ENCODE measurements at regions not wholly inside any gene's neighbourhood (a gene's known extent, or its start where the extent isn't known, plus 50 kb on each side); places are given as distances from the start of the nearest gene placed in this dataset.
"Not testable (repeated sequence)": the region's sequence is repeated elsewhere in the genome, so short reads cannot be mapped to it uniquely, and the experiment has no call there.

- no peak overlapping the region for H3K27ac ChIP-seq (ENCODE audit: low read depth, low read length)
- no peaks in the 10 kb centered on the region for H3K9me3 ChIP-seq (ENCODE audit: control insufficient read depth, low read length)
- Mint-ChIP-seq H3K4me1 (no peaks in the 10 kb centered on the region), H3K27ac (no peak overlapping the region), H3K4me3 (no peak overlapping the region), H3K36me3 (ENCODE audit: low read depth) (no peaks in the 10 kb centered on the region), H3K9me3 (peaks cover 53% of the 10 kb centered on the region), H3K27me3 (ENCODE audit: insufficient read depth) (no peaks in the 10 kb centered on the region)
- H3K27me3 ChIP-seq (ENCODE audit: control insufficient read depth, insufficient read depth, low read length, poor library complexity, severe bottlenecking): no peaks in the 10 kb centered on the region
- 76% methylated on average over 2 of the region's 3 CpGs; no CpG with 5 or more reads in 1 of the 2 experiments for WGBS, 2 experiments (ENCODE audit: insufficient coverage in 1 of 2, insufficient read length in 1 of 2)
- TF ChIP-seq CTCF (conservative IDR thresholded peaks at IDR 0.05): peak; percentile 72
- DNase-seq: peak; percentile 36
- no peak overlapping the region for H3K4me3 ChIP-seq (ENCODE audit: low read length)
- H3K36me3 ChIP-seq (ENCODE audit: control insufficient read depth, insufficient read depth, low read length): no peaks in the 10 kb centered on the region
- no peak overlapping the region for H3K9ac ChIP-seq (ENCODE audit: extremely low read depth, low read length, poor library complexity, severe bottlenecking)
- H3K4me1 ChIP-seq (ENCODE audit: control insufficient read depth, insufficient read depth, low read length): no peaks in the 10 kb centered on the region
These were observed 53.9 kb upstream of the HEPH start for GRCh38 chrX:66110112-66110511.

GRCh38 chrX:66107860-66108259 lies 56.2 kb upstream of the HEPH start:
- H3K36me3 Mint-ChIP-seq (ENCODE audit: low read depth); H3K4me1 ChIP-seq (ENCODE audit: control insufficient read depth, insufficient read depth, low read length); H3K9me3 ChIP-seq (ENCODE audit: control insufficient read depth, low read length); H3K36me3 ChIP-seq (ENCODE audit: control insufficient read depth, insufficient read depth, low read length); DNase-seq; H3K27ac Mint-ChIP-seq; H3K4me3 ChIP-seq (ENCODE audit: low read length); H3K27ac ChIP-seq (ENCODE audit: low read depth, low read length); H3K9ac ChIP-seq (ENCODE audit: extremely low read depth, low read length, poor library complexity, severe bottlenecking); H3K27me3 Mint-ChIP-seq (ENCODE audit: insufficient read depth); H3K4me3 Mint-ChIP-seq; H3K27me3 ChIP-seq (ENCODE audit: control insufficient read depth, insufficient read depth, low read length, poor library complexity, severe bottlenecking); H3K4me1 Mint-ChIP-seq: not testable (repeated sequence)
- peaks cover 72% of the 10 kb centered on the region for H3K9me3 Mint-ChIP-seq
- WGBS, 2 experiments (ENCODE audit: insufficient coverage in 1 of 2, insufficient read length in 1 of 2): 77% methylated on average over 4 of the region's 4 CpGs; no CpG with 5 or more reads in 1 of the 2 experiments

- 50% methylated on average over 1 of the region's 3 CpGs; no CpG with 5 or more reads in 1 of the 2 experiments for WGBS, 2 experiments (ENCODE audit: insufficient coverage in 1 of 2, insufficient read length in 1 of 2)
- peaks cover 66% of the 10 kb centered on the region for H3K9me3 Mint-ChIP-seq
- not testable (repeated sequence) for H3K9ac ChIP-seq (ENCODE audit: extremely low read depth, low read length, poor library complexity, severe bottlenecking); H3K27me3 Mint-ChIP-seq (ENCODE audit: insufficient read depth); H3K9me3 ChIP-seq (ENCODE audit: control insufficient read depth, low read length); H3K36me3 ChIP-seq (ENCODE audit: control insufficient read depth, insufficient read depth, low read length); H3K36me3 Mint-ChIP-seq (ENCODE audit: low read depth); H3K4me3 ChIP-seq (ENCODE audit: low read length); H3K4me3 Mint-ChIP-seq; H3K4me1 ChIP-seq (ENCODE audit: control insufficient read depth, insufficient read depth, low read length); H3K4me1 Mint-ChIP-seq; H3K27ac Mint-ChIP-seq; DNase-seq; H3K27ac ChIP-seq (ENCODE audit: low read depth, low read length); H3K27me3 ChIP-seq (ENCODE audit: control insufficient read depth, insufficient read depth, low read length, poor library complexity, severe bottlenecking)
These were observed 61.6 kb upstream of the HEPH start for GRCh38 chrX:66102398-66102797.

- Mint-ChIP-seq H3K36me3 (ENCODE audit: low read depth) (no peaks in the 10 kb centered on the region), H3K4me1 (no peaks in the 10 kb centered on the region), H3K27me3 (ENCODE audit: insufficient read depth) (no peaks in the 10 kb centered on the region), H3K9me3 (peaks cover 64% of the 10 kb centered on the region), H3K27ac (no peak overlapping the region), H3K4me3 (no peak overlapping the region)
- 93 to 100% methylated on average over 1 of the region's 2 CpGs for WGBS, 2 experiments (ENCODE audit: insufficient coverage in 1 of 2, insufficient read length in 1 of 2)
- Histone ChIP-seq H3K4me1 (ENCODE audit: control insufficient read depth, insufficient read depth, low read length) (no peaks in the 10 kb centered on the region), H3K4me3 (ENCODE audit: low read length) (no peak overlapping the region), H3K36me3 (ENCODE audit: control insufficient read depth, insufficient read depth, low read length) (no peaks in the 10 kb centered on the region), H3K9ac (ENCODE audit: extremely low read depth, low read length, poor library complexity, severe bottlenecking) (no peak overlapping the region), H3K9me3 (ENCODE audit: control insufficient read depth, low read length) (no peaks in the 10 kb centered on the region), H3K27me3 (ENCODE audit: control insufficient read depth, insufficient read depth, low read length, poor library complexity, severe bottlenecking) (no peaks in the 10 kb centered on the region), H3K27ac (ENCODE audit: low read depth, low read length) (no peak overlapping the region)
- DNase-seq: no peak
- no peak for TF ChIP-seq CTCF (conservative IDR thresholded peaks at IDR 0.05)
These were observed 58.3 kb upstream of the VSIG4 start for GRCh38 chrX:66098162-66098561.

- not testable (repeated sequence) for H3K36me3 ChIP-seq (ENCODE audit: control insufficient read depth, insufficient read depth, low read length); H3K4me3 ChIP-seq (ENCODE audit: low read length); DNase-seq; H3K27ac Mint-ChIP-seq; H3K27ac ChIP-seq (ENCODE audit: low read depth, low read length); H3K27me3 ChIP-seq (ENCODE audit: control insufficient read depth, insufficient read depth, low read length, poor library complexity, severe bottlenecking); H3K4me1 ChIP-seq (ENCODE audit: control insufficient read depth, insufficient read depth, low read length); H3K36me3 Mint-ChIP-seq (ENCODE audit: low read depth); H3K9ac ChIP-seq (ENCODE audit: extremely low read depth, low read length, poor library complexity, severe bottlenecking); H3K27me3 Mint-ChIP-seq (ENCODE audit: insufficient read depth); H3K9me3 ChIP-seq (ENCODE audit: control insufficient read depth, low read length); H3K4me1 Mint-ChIP-seq; H3K4me3 Mint-ChIP-seq
- H3K9me3 Mint-ChIP-seq: peaks cover 69% of the 10 kb centered on the region
- WGBS, 2 experiments (ENCODE audit: insufficient coverage in 1 of 2, insufficient read length in 1 of 2): no CpG with 5 or more reads among the region's 16 CpGs
These were observed 57.1 kb upstream of the VSIG4 start for GRCh38 chrX:66096987-66097386.

- not testable (repeated sequence) for H3K27me3 ChIP-seq (ENCODE audit: control insufficient read depth, insufficient read depth, low read length, poor library complexity, severe bottlenecking); H3K36me3 Mint-ChIP-seq (ENCODE audit: low read depth); H3K4me1 Mint-ChIP-seq
These were observed 50.1 kb upstream of the VSIG4 start for GRCh38 chrX:66090004-66090403.

More at GRCh38 chrX:66090004-66090403, 50.1 kb upstream of the VSIG4 start:
- H3K9ac ChIP-seq (ENCODE audit: extremely low read depth, low read length, poor library complexity, severe bottlenecking); H3K27ac Mint-ChIP-seq; H3K36me3 ChIP-seq (ENCODE audit: control insufficient read depth, insufficient read depth, low read length); H3K9me3 ChIP-seq (ENCODE audit: control insufficient read depth, low read length); H3K4me3 ChIP-seq (ENCODE audit: low read length); DNase-seq; H3K4me1 ChIP-seq (ENCODE audit: control insufficient read depth, insufficient read depth, low read length); H3K27ac ChIP-seq (ENCODE audit: low read depth, low read length); H3K27me3 Mint-ChIP-seq (ENCODE audit: insufficient read depth); H3K4me3 Mint-ChIP-seq: not testable (repeated sequence)
- peaks cover 73% of the 10 kb centered on the region for H3K9me3 Mint-ChIP-seq

Measured in endodermal cell (in vitro differentiated cells).